Cardiac muscle cell (in vitro differentiated cells and primary cell): ENCODE measurements at regions not wholly inside any gene's neighbourhood (a gene's known extent, or its start where the extent isn't known, plus 50 kb on each side); places are given as distances from the start of the nearest gene placed in this dataset.
A peak's percentile ranks its signal among the peaks of the same experiment; 100 is the strongest.

Source experiments
- DNase-seq, 2 donors: peaks; one replicate each; pipeline versions ENCODE4 v3.0.0 to v3.0.0-alpha.2; 2010 to 2017; ENCODE audit warnings: low read depth in 1 of 2, low spot score in 1 of 2
- H3K27ac ChIP-seq: fragments of 200-600 bp; sonication (generic); 2 replicates; pipeline ENCODE4 v1.5.1; 2016
- H3K27me3 ChIP-seq: fragments of 200-600 bp; sonication (generic); 2 replicates; pipeline ENCODE4 v1.6.0; 2016; ENCODE audit warnings: control low read depth
- H3K36me3 ChIP-seq: fragments of 200-600 bp; sonication (generic); 2 replicates; pipeline ENCODE4 v1.5.1; 2016; ENCODE audit warnings: control low read depth
- H3K4me1 ChIP-seq: fragments of 200-600 bp; sonication (generic); 2 replicates; pipeline ENCODE4 v1.8.1; 2017; ENCODE audit warnings: low read depth, mild to moderate bottlenecking, mixed run types
- H3K4me3 ChIP-seq: fragments of 200-600 bp; sonication (generic); 2 replicates; pipeline ENCODE4 v1.5.1; 2016; ENCODE audit warnings: mild to moderate bottlenecking
- H3K9me3 ChIP-seq: fragments of 200-600 bp; sonication (generic); 2 replicates; pipeline ENCODE4 v1.5.1; 2017; ENCODE audit warnings: low read depth, mild to moderate bottlenecking, control low read depth
- CTCF ChIP-seq: IDR thresholded peaks from 2 replicates; pipeline ENCODE4 v1.5.1; 2012; ENCODE audit warnings: low read depth, mild to moderate bottlenecking, low read length

GRCh38 chr5:14017904-14018303 lies 73.4 kb upstream of the DNAH5 start:
- no peak overlapping the region for H3K4me3 ChIP-seq
- no peak for DNase-seq
- H3K27me3 ChIP-seq, result no peaks in the 10 kb centered on the region
- no peak overlapping the region for H3K27ac ChIP-seq
- H3K36me3 ChIP-seq, result no peaks in the 10 kb centered on the region
- H3K9me3 ChIP-seq, result no peaks in the 10 kb centered on the region
- no peak for TF ChIP-seq CTCF
- H3K4me1 ChIP-seq, result no peaks in the 10 kb centered on the region

- H3K4me3 ChIP-seq, result no peak overlapping the region
- no peak overlapping the region for H3K27ac ChIP-seq
- no peak for TF ChIP-seq CTCF
- no peaks in the 10 kb centered on the region for H3K36me3 ChIP-seq
- H3K9me3 ChIP-seq, result no peaks in the 10 kb centered on the region
- no peaks in the 10 kb centered on the region for H3K27me3 ChIP-seq
- DNase-seq, result no peak
- peaks cover 3% of the 10 kb centered on the region for H3K4me1 ChIP-seq
These were observed 72.1 kb upstream of the DNAH5 start for GRCh38 chr5:14016549-14016948.

- H3K27ac ChIP-seq, result peak overlapping the region; percentile 8
- peaks cover 3% of the 10 kb centered on the region for H3K4me1 ChIP-seq
- no peaks in the 10 kb centered on the region for H3K9me3 ChIP-seq
- H3K27me3 ChIP-seq, result no peaks in the 10 kb centered on the region
- H3K36me3 ChIP-seq, result no peaks in the 10 kb centered on the region
- H3K4me3 ChIP-seq, result peak overlapping the region; percentile 60
- peak; percentile 92 to 93 for DNase-seq
- TF ChIP-seq CTCF, result no peak
These were observed 66.9 kb upstream of the DNAH5 start for GRCh38 chr5:14011089-14012020.

GRCh38 chr5:14009575-14009974 lies 65.1 kb upstream of the DNAH5 start:
- Histone ChIP-seq H3K36me3 (no peaks in the 10 kb centered on the region), H3K27me3 (no peaks in the 10 kb centered on the region), H3K4me3 (no peak overlapping the region), H3K4me1 (peaks cover 3% of the 10 kb centered on the region), H3K9me3 (no peaks in the 10 kb centered on the region), H3K27ac (no peak overlapping the region)
- DNase-seq, result no peak
- no peak for TF ChIP-seq CTCF

GRCh38 chr5:14008819-14009311 lies 64.4 kb upstream of the DNAH5 start:
- Histone ChIP-seq H3K9me3 (no peaks in the 10 kb centered on the region), H3K27ac (no peak overlapping the region), H3K4me1 (peaks cover 3% of the 10 kb centered on the region), H3K4me3 (no peak overlapping the region), H3K27me3 (no peaks in the 10 kb centered on the region), H3K36me3 (no peaks in the 10 kb centered on the region)
- no peak for TF ChIP-seq CTCF
- no peak for DNase-seq
